Keratinocyte (primary cell): ENCODE measurements at regions not wholly inside any gene's neighbourhood (a gene's known extent, or its start where the extent isn't known, plus 50 kb on each side); places are given as distances from the start of the nearest gene placed in this dataset.

Experiments
- DNase-seq: peaks from one replicate; pipeline ENCODE4 v3.0.0-alpha.2; 2011; ENCODE audit warnings: low read depth, missing footprints, low spot score
- FAIRE-seq: peaks from 2 replicates; lab custom pipeline; 2011; peaks lifted over from hg19 to GRCh38; lab: Jason Lieb, UNC
- H2AFZ ChIP-seq: 2 replicates; pipeline ENCODE4 v1.6.0; 2012; ENCODE audit warnings: low read length, control low read depth, inconsistent platforms; ENCODE audit not compliant: control insufficient read depth
- H3K27ac ChIP-seq: 2 replicates; pipeline ENCODE4 v1.5.1; 2011; ENCODE audit warnings: low read length; ENCODE audit not compliant: control insufficient read depth, insufficient read depth
- H3K27me3 ChIP-seq: 3 replicates; pipeline ENCODE4 v1.6.0; 2011; ENCODE audit warnings: low read length; ENCODE audit not compliant: control insufficient read depth, insufficient read depth; ENCODE audit errors: extremely low read depth
- H3K36me3 ChIP-seq, 2 experiments: 2 replicates in 1 of 2; 3 replicates in 1 of 2; pipeline ENCODE4 v1.5.1; 2011; ENCODE audit warnings: low read length in 2 of 2, mild to moderate bottlenecking in 1 of 2; ENCODE audit not compliant: control insufficient read depth in 2 of 2, insufficient read depth in 2 of 2; ENCODE audit errors: extremely low read depth in 1 of 2
- H3K4me1 ChIP-seq: 3 replicates; pipeline ENCODE4 v1.5.1; 2011; ENCODE audit warnings: low read length; ENCODE audit not compliant: control insufficient read depth, insufficient read depth; ENCODE audit errors: extremely low read depth
- H3K4me2 ChIP-seq: 3 replicates; pipeline ENCODE4 v1.6.0; 2011; ENCODE audit warnings: low read depth, low read length; ENCODE audit not compliant: control insufficient read depth, insufficient read depth; ENCODE audit errors: extremely low read depth
- H3K4me3 ChIP-seq, 3 experiments: fragments of 200-600 bp in 1 of 3; sonication (generic) in 1 of 3; 2 replicates in 2 of 3; 3 replicates in 1 of 3; pipeline ENCODE4 v1.5.1; 2011 to 2016; ENCODE audit warnings: low read length in 3 of 3, mild to moderate bottlenecking in 3 of 3, control low read depth in 2 of 3, inconsistent platforms in 1 of 3, low read depth in 1 of 3, mixed read lengths in 1 of 3, mixed run types in 1 of 3, moderate library complexity in 1 of 3; ENCODE audit not compliant: control insufficient read depth in 2 of 3, insufficient read depth in 2 of 3; ENCODE audit errors: extremely low read depth in 1 of 3
- H3K79me2 ChIP-seq: 2 replicates; pipeline ENCODE4 v1.6.0; 2012; ENCODE audit warnings: low read length; ENCODE audit not compliant: control insufficient read depth, insufficient read depth
- H3K9ac ChIP-seq: 3 replicates; pipeline ENCODE4 v1.6.0; 2011; ENCODE audit warnings: low read length; ENCODE audit not compliant: control insufficient read depth, insufficient read depth; ENCODE audit errors: extremely low read depth
- H3K9me1 ChIP-seq: 3 replicates; pipeline ENCODE4 v1.6.0; 2011; ENCODE audit warnings: low read length; ENCODE audit not compliant: control insufficient read depth, insufficient read depth; ENCODE audit errors: extremely low read depth
- H3K9me3 ChIP-seq: 2 replicates; pipeline ENCODE4 v1.5.1; 2012; ENCODE audit warnings: low read depth, low read length; ENCODE audit not compliant: control insufficient read depth
- H4K20me1 ChIP-seq: 3 replicates; pipeline ENCODE4 v1.6.0; 2011; ENCODE audit warnings: low read length; ENCODE audit not compliant: control insufficient read depth, insufficient read depth; ENCODE audit errors: extremely low read depth
- EZH2 ChIP-seq: IDR thresholded peaks from one replicate; pipeline ENCODE4 v1.6.1; 2012; ENCODE audit warnings: inconsistent platforms, mild to moderate bottlenecking, low read length, moderate library complexity
- dilution Hi-C: fragments of 300-500 bp; cut with MboI; formaldehyde crosslinking; loops from one replicate; pipeline ENCODE4 v1.7.0; 2020; ENCODE audit warnings: low sequenced_read_pairs; ENCODE audit not compliant: extremely low pct_ligation_motif_present
- TF ChIP-seq, protein P1 (sequence below), 3 experiments: IDR thresholded peaks in 1 of 3; conservative IDR thresholded peaks in 1 of 3; optimal IDR thresholded peaks in 1 of 3; 2 replicates in 2 of 3; 3 replicates in 1 of 3; pipeline versions ENCODE3 to v1.5.1; 2011; ENCODE audit warnings: low read length in 3 of 3, mild to moderate bottlenecking in 3 of 3, moderate library complexity in 2 of 3, control low read depth in 1 of 3, inconsistent platforms in 1 of 3; ENCODE audit not compliant: insufficient read depth in 2 of 3; ENCODE audit errors: extremely low read depth in 1 of 3

DNA sequence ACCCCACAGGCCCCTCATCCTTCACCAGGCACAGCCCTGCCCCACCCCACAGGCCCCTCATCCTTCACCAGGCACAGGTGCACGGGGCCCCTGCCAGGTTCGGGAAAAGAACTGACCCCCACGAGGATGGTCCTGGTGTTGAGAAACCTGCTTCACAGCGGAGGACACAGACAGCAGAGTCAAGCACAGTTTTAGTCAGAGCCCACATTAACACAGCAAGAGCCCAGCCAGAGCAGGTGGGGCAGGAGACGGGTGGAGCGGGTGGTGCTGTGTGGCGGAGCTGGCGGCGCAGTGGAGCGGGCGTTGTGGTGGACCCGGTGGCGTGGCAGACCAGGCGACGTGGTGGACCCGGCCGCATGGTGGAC, 1085.5 kb downstream of the BRD1 start:
- Histone ChIP-seq H3K9me1 (no peaks in the 10 kb centered on the region), H3K4me1 (no peaks in the 10 kb centered on the region), H3K4me2 (no peak overlapping the region), H3K27me3 (no peaks in the 10 kb centered on the region), H2AFZ (no peak overlapping the region), H3K79me2 (no peaks in the 10 kb centered on the region), H3K36me3 (no peaks in the 10 kb centered on the region), H3K27ac (no peak overlapping the region), H3K9me3 (peaks cover 46% of the 10 kb centered on the region), H3K4me3 (no peak overlapping the region), H4K20me1 (no peaks in the 10 kb centered on the region), H3K9ac (no peak overlapping the region)
- dilution Hi-C loops = no loop called here
- DNase-seq = no peak
- TF ChIP-seq, protein P1, sequence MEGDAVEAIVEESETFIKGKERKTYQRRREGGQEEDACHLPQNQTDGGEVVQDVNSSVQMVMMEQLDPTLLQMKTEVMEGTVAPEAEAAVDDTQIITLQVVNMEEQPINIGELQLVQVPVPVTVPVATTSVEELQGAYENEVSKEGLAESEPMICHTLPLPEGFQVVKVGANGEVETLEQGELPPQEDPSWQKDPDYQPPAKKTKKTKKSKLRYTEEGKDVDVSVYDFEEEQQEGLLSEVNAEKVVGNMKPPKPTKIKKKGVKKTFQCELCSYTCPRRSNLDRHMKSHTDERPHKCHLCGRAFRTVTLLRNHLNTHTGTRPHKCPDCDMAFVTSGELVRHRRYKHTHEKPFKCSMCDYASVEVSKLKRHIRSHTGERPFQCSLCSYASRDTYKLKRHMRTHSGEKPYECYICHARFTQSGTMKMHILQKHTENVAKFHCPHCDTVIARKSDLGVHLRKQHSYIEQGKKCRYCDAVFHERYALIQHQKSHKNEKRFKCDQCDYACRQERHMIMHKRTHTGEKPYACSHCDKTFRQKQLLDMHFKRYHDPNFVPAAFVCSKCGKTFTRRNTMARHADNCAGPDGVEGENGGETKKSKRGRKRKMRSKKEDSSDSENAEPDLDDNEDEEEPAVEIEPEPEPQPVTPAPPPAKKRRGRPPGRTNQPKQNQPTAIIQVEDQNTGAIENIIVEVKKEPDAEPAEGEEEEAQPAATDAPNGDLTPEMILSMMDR (optimal IDR thresholded peaks at IDR 0.05 in 1 of 3, IDR thresholded peaks at IDR 0.05 in 1 of 3, conservative IDR thresholded peaks at IDR 0.05 in 1 of 3; ENCODE audit: extremely low read depth in 1 of 3, insufficient read depth in 2 of 3, low read length in 3 of 3) = no peak
- FAIRE-seq = no peak

DNA sequence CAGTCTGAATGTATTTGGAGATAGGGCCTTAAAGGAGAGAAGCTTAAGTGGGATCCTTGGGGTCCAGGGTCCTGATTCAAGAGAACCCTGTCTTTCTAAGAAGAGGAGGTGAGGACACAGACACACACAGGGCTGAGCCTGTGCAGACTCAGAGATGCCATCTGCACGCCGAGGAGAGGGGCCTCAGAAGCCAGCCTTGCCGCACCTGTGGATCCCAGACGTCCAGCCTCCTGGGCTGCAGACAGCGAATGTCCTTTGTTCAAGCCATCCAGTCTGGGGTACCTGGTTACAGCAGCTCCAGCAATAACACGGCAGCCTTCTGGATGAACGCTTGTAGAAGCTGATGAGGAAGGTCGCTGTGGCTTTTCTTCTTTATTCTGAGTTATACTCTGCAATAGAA, 1086.1 kb downstream of the BRD1 start:
- no peaks in the 10 kb centered on the region for H3K79me2 ChIP-seq
- no peaks in the 10 kb centered on the region for H3K4me1 ChIP-seq
- dilution Hi-C loops = no loop called here
- TF ChIP-seq, protein P1 (optimal IDR thresholded peaks at IDR 0.05 in 1 of 3, IDR thresholded peaks at IDR 0.05 in 1 of 3, conservative IDR thresholded peaks at IDR 0.05 in 1 of 3; ENCODE audit: extremely low read depth in 1 of 3, insufficient read depth in 2 of 3, low read length in 3 of 3) = no peak
- no peak for TF ChIP-seq EZH2
- FAIRE-seq (no peak), DNase-seq (no peak)
- no peak overlapping the region for H2AFZ ChIP-seq
- H3K36me3 ChIP-seq = no peaks in the 10 kb centered on the region
- no peaks in the 10 kb centered on the region for H3K27me3 ChIP-seq
- no peak overlapping the region for H3K4me3 ChIP-seq
- H4K20me1 ChIP-seq = no peaks in the 10 kb centered on the region
- no peak overlapping the region for H3K4me2 ChIP-seq
- H3K27ac ChIP-seq = no peak overlapping the region
- H3K9ac ChIP-seq = no peak overlapping the region
- no peaks in the 10 kb centered on the region for H3K9me1 ChIP-seq
- peaks cover 45% of the 10 kb centered on the region for H3K9me3 ChIP-seq
